Neutrophil (primary cell): ENCODE measurements at regions not wholly inside any gene's neighbourhood (a gene's known extent, or its start where the extent isn't known, plus 50 kb on each side); places are given as distances from the start of the nearest gene placed in this dataset.

Experiments used
- H3K27ac ChIP-seq: fragments of 200-600 bp; sonication (generic); 2 replicates; pipeline ENCODE4 v1.5.1; 2016; ENCODE audit warnings: mild to moderate bottlenecking, moderate library complexity
- H3K27me3 ChIP-seq: fragments of 200-600 bp; sonication (generic); 2 replicates; pipeline ENCODE4 v1.6.0; 2016; ENCODE audit warnings: mild to moderate bottlenecking
- H3K36me3 ChIP-seq: fragments of 200-600 bp; sonication (generic); 2 replicates; pipeline ENCODE4 v1.5.1; 2017
- H3K4me1 ChIP-seq, 2 experiments: fragments of 200-600 bp in 1 of 2; sonication (generic) in 1 of 2; 1 replicate in 1 of 2; 2 replicates in 1 of 2; pipeline versions ENCODE4 v1.5.1 to v1.6.1; 2013 to 2016; ENCODE audit warnings: low read depth in 1 of 2, low read length in 1 of 2, mild to moderate bottlenecking in 1 of 2, moderate library complexity in 1 of 2; ENCODE audit not compliant: control insufficient read depth in 1 of 2, insufficient read depth in 1 of 2
- H3K4me3 ChIP-seq, 2 experiments: fragments of 200-600 bp in 1 of 2; sonication (generic) in 1 of 2; 1 replicate in 1 of 2; 2 replicates in 1 of 2; pipeline ENCODE4 v1.5.1; 2013 to 2016; ENCODE audit warnings: low read depth in 1 of 2, low read length in 1 of 2, mild to moderate bottlenecking in 1 of 2, moderate library complexity in 1 of 2
- H3K9me3 ChIP-seq: fragments of 200-600 bp; sonication (generic); 2 replicates; pipeline ENCODE4 v1.5.1; 2016
- CTCF ChIP-seq: fragments of 200-600 bp; sonication (generic); IDR thresholded peaks from 2 replicates; pipeline ENCODE4 v1.5.1; 2016; ENCODE audit warnings: antibody characterized with exemption

- no peak for TF ChIP-seq CTCF
- no peaks in the 10 kb centered on the region for H3K27me3 ChIP-seq
- H3K4me1 ChIP-seq = no peaks in the 10 kb centered on the region
- H3K9me3 ChIP-seq = no peaks in the 10 kb centered on the region
- no peak overlapping the region for H3K4me3 ChIP-seq
- H3K36me3 ChIP-seq = no peaks in the 10 kb centered on the region
- no peak overlapping the region for H3K27ac ChIP-seq
Observed at GRCh38 chr9:18333157-18333556, 140.8 kb upstream of the ADAMTSL1 start.

- Histone ChIP-seq H3K36me3 (no peaks in the 10 kb centered on the region), H3K27ac (no peak overlapping the region), H3K4me1 (no peaks in the 10 kb centered on the region), H3K9me3 (no peaks in the 10 kb centered on the region), H3K27me3 (no peaks in the 10 kb centered on the region), H3K4me3 (no peak overlapping the region)
- no peak for TF ChIP-seq CTCF
Observed at GRCh38 chr9:18335825-18336224, 138.1 kb upstream of the ADAMTSL1 start.

GRCh38 chr9:18338042-18338441, 135.9 kb upstream of the ADAMTSL1 start:
- Histone ChIP-seq H3K36me3 (no peaks in the 10 kb centered on the region), H3K27ac (no peak overlapping the region), H3K9me3 (no peaks in the 10 kb centered on the region), H3K4me3 (no peak overlapping the region), H3K4me1 (no peaks in the 10 kb centered on the region), H3K27me3 (no peaks in the 10 kb centered on the region)
- TF ChIP-seq CTCF = no peak

- Histone ChIP-seq H3K27me3 (no peaks in the 10 kb centered on the region), H3K4me3 (no peak overlapping the region), H3K9me3 (no peaks in the 10 kb centered on the region), H3K27ac (no peak overlapping the region), H3K4me1 (no peaks in the 10 kb centered on the region), H3K36me3 (no peaks in the 10 kb centered on the region)
- no peak for TF ChIP-seq CTCF
Observed at GRCh38 chr9:18343784-18344183, 130.2 kb upstream of the ADAMTSL1 start.

- no peaks in the 10 kb centered on the region for H3K27me3 ChIP-seq
- no peak overlapping the region for H3K4me3 ChIP-seq
- no peaks in the 10 kb centered on the region for H3K4me1 ChIP-seq
- no peak overlapping the region for H3K27ac ChIP-seq
- TF ChIP-seq CTCF = no peak
- H3K9me3 ChIP-seq = no peaks in the 10 kb centered on the region
- H3K36me3 ChIP-seq = no peaks in the 10 kb centered on the region
Observed at GRCh38 chr9:18346745-18347144, 127.2 kb upstream of the ADAMTSL1 start.

- TF ChIP-seq CTCF = no peak
- H3K4me3 ChIP-seq = no peak overlapping the region
- no peaks in the 10 kb centered on the region for H3K36me3 ChIP-seq
- H3K27ac ChIP-seq = no peak overlapping the region
- H3K4me1 ChIP-seq = no peaks in the 10 kb centered on the region
- H3K27me3 ChIP-seq = no peaks in the 10 kb centered on the region
- H3K9me3 ChIP-seq = no peaks in the 10 kb centered on the region
Observed at GRCh38 chr9:18347386-18348082, 126.4 kb upstream of the ADAMTSL1 start.
